GM12878 (cell line): ENCODE measurements at regions not wholly inside any gene's neighbourhood (a gene's known extent, or its start where the extent isn't known, plus 50 kb on each side); places are given as distances from the start of the nearest gene placed in this dataset.

Experiments
- ATAC-seq: fragments of 200-7000 bp; cut with Tn5 transposase; 3 replicates; pipeline ENCODE4 v1.9.1; 2020; ENCODE audit warnings: mild to moderate bottlenecking, moderate library complexity
- BruUV-seq: library from RNA; stranded (reverse); fragments of 400-500 nt; replicated peaks from 2 replicates; lab custom pipeline; 2021; lab: Mats Ljungman, UMichigan
- CTCF ChIA-PET: fragments of 300-600 bp; sonication (Branson Sonifier 250); formaldehyde crosslinking; extraction: SDS; loops from one replicate; lab custom pipeline; 2021; ENCODE audit warnings: inconsistent platforms; lab: Yijun Ruan, JAX
- POLR2A ChIA-PET: fragments of 350-600 bp; formaldehyde crosslinking; extraction: SDS; loops from one replicate; lab custom pipeline; 2021; ENCODE audit warnings: inconsistent platforms; lab: Charles Lee
- RAD21 ChIA-PET: fragments of 300-600 bp; sonication (Branson Sonifier 250); formaldehyde crosslinking; loops from one replicate; lab custom pipeline; 2023; ENCODE audit warnings: antibody characterized with exemption; ENCODE audit not compliant: unreplicated experiment; lab: Charles Lee
- SMC1A ChIA-PET: fragments of 300-600 bp; sonication (Branson Sonifier 250); formaldehyde crosslinking; loops from one replicate; lab custom pipeline; 2023; ENCODE audit not compliant: unreplicated experiment, uncharacterized antibody; lab: Charles Lee
- DNase-seq: peaks from one replicate; pipeline ENCODE4 v3.0.0-alpha.2; 2011; ENCODE audit warnings: low read depth, low spot score
- FAIRE-seq: peaks from 3 replicates; lab custom pipeline; 2011; peaks lifted over from hg19 to GRCh38; lab: Jason Lieb, UNC
- H2AFZ ChIP-seq: 2 replicates; pipeline ENCODE4 v1.6.0; 2011; ENCODE audit warnings: low read depth, low read length, control low read depth; ENCODE audit not compliant: control insufficient read depth
- H3K27ac ChIP-seq: 2 replicates; pipeline ENCODE4 v1.5.1; 2011; ENCODE audit warnings: control low read depth; ENCODE audit not compliant: control insufficient read depth, insufficient read depth
- H3K27me3 ChIP-seq, 2 experiments: replicated peaks in 1 of 2; 2 replicates each; pipeline versions ENCODE4 v1.6.0 to v1.6.1; 2011; ENCODE audit warnings: low read length in 1 of 2; ENCODE audit not compliant: control insufficient read depth in 2 of 2, insufficient read depth in 2 of 2
- H3K36me3 ChIP-seq, 2 experiments: 2 replicates each; pipeline ENCODE4 v1.5.1; 2011; ENCODE audit warnings: low read length in 1 of 2; ENCODE audit not compliant: control insufficient read depth in 2 of 2, insufficient read depth in 2 of 2
- H3K4me1 ChIP-seq: 2 replicates; pipeline ENCODE4 v1.6.1; 2011; ENCODE audit warnings: mild to moderate bottlenecking, low read length, moderate library complexity, mixed read lengths; ENCODE audit not compliant: control insufficient read depth, insufficient read depth
- H3K4me2 ChIP-seq: 2 replicates; pipeline ENCODE4 v1.6.0; 2011; ENCODE audit warnings: control low read depth; ENCODE audit not compliant: control insufficient read depth, insufficient read depth
- H3K4me3 ChIP-seq: fragments of 200-600 bp; sonication (generic); 2 replicates; pipeline ENCODE4 v1.5.1; 2016
- H3K79me2 ChIP-seq: 2 replicates; pipeline ENCODE4 v1.6.0; 2011; ENCODE audit warnings: low read length; ENCODE audit not compliant: control insufficient read depth, insufficient read depth
- H3K9ac ChIP-seq: 2 replicates; pipeline ENCODE4 v1.8.0; 2011; ENCODE audit warnings: low read length, control low read depth, mixed read lengths; ENCODE audit not compliant: control insufficient read depth, insufficient read depth
- H3K9me3 ChIP-seq: replicated peaks from 3 replicates; pipeline ENCODE4 v1.5.1; 2011; ENCODE audit warnings: mild to moderate bottlenecking, low read length; ENCODE audit not compliant: control insufficient read depth, insufficient read depth
- H4K20me1 ChIP-seq: 2 replicates; pipeline ENCODE4 v1.6.0; 2011; ENCODE audit not compliant: control insufficient read depth, insufficient read depth
- POLR2AphosphoS5 ChIP-seq: IDR thresholded peaks from 2 replicates; pipeline ENCODE4 v1.6.1; 2011; ENCODE audit warnings: mild to moderate bottlenecking, low read length, inconsistent platforms
- RAD21 ChIP-seq: IDR thresholded peaks from 2 replicates; pipeline ENCODE4 v1.6.1; 2011; ENCODE audit warnings: mild to moderate bottlenecking, low read depth, low read length, moderate library complexity; ENCODE audit not compliant: insufficient read depth
- REST ChIP-seq: IDR thresholded peaks from 2 replicates; pipeline ENCODE4 v1.6.1; 2012; ENCODE audit warnings: mild to moderate bottlenecking, low read depth, low read length
- RUNX3 ChIP-seq: IDR thresholded peaks from 2 replicates; pipeline ENCODE4 v1.6.1; 2012; ENCODE audit warnings: low read length, inconsistent platforms
- SKIL ChIP-seq: fragments of 450-650 bp; IDR thresholded peaks from 2 replicates; pipeline ENCODE4 v1.6.1; 2017; ENCODE audit warnings: mild to moderate bottlenecking, low read depth, inconsistent platforms; ENCODE audit not compliant: poor library complexity, severe bottlenecking
- SMAD1 ChIP-seq: fragments of 450-650 bp; IDR thresholded peaks from 2 replicates; pipeline ENCODE4 v1.6.1; 2018; ENCODE audit warnings: mild to moderate bottlenecking, low read depth; ENCODE audit not compliant: partially characterized antibody
- ZBED1 ChIP-seq: IDR thresholded peaks from 2 replicates; pipeline ENCODE4 v1.6.1; 2016; ENCODE audit warnings: borderline replicate concordance
- ZBTB33 ChIP-seq: fragments of 450-650 bp; IDR thresholded peaks from 2 replicates; pipeline ENCODE4 v1.6.1; 2017; ENCODE audit warnings: mild to moderate bottlenecking
- ZZZ3 ChIP-seq: IDR thresholded peaks from 2 replicates; pipeline ENCODE4 v1.6.1; 2011; ENCODE audit warnings: low read depth; ENCODE audit not compliant: control insufficient read depth, insufficient read length
- WGBS: methylation state at CpG from one replicate; pipeline ENCODE4 v1.1.6; 2016; ENCODE audit warnings: low lambda C conversion rate; ENCODE audit not compliant: insufficient replicate concordance, insufficient coverage; ENCODE audit errors: missing lambda C conversion rate; 5-methylcytosine and 5-hydroxymethylcytosine counted together
- in situ Hi-C: fragments of 300-500 bp; cut with MboI; formaldehyde crosslinking; loops from 9 replicates; pipeline ENCODE4 v1.14.3; 2018; ENCODE audit warnings: mixed read lengths
- intact Hi-C: fragments of 100-400 bp; cut with micrococcal nuclease; formaldehyde crosslinking; loops from one replicate; pipeline ENCODE4 v1.14.2; 2022; ENCODE audit not compliant: unreplicated experiment

- H3K9me3 ChIP-seq = no peaks in the 10 kb centered on the region
- ChIA-PET RAD21 (no interaction called here), POLR2A (no interaction called here), CTCF (interaction anchor here (1.1 kb wide), 1 partner anchor 11 kb away, joined by 4 read pairs; no protein-coding TSS in a partner anchor), SMC1A (interaction anchor here (1.9 kb wide), 1 partner anchor 12 kb away, joined by 6 read pairs; no protein-coding TSS in a partner anchor)
- ATAC-seq (no peak), FAIRE-seq (no peak), DNase-seq (no peak)
- WGBS = 27% methylated on average over 2 of the region's 2 CpGs
- H3K27me3 ChIP-seq = no peaks in the 10 kb centered on the region
- in situ Hi-C loops = no loop called here
- no peaks in the 10 kb centered on the region for H3K36me3 ChIP-seq
- no peak overlapping the region for H2AFZ ChIP-seq
- no peak overlapping the region for H3K4me3 ChIP-seq
- no peaks in the 10 kb centered on the region for H3K79me2 ChIP-seq
- TF ChIP-seq ZBED1 (no peak), ZZZ3 (no peak), REST (no peak), RAD21 (no peak), POLR2AphosphoS5 (no peak), ZBTB33 (no peak), RUNX3 (no peak), SMAD1 (no peak), SKIL (no peak)
- H3K4me2 ChIP-seq = no peak overlapping the region
- H3K27ac ChIP-seq = no peak overlapping the region
- BruUV-seq = no TSS peak
- intact Hi-C loops = no loop called here
- H4K20me1 ChIP-seq = no peaks in the 10 kb centered on the region
- H3K9ac ChIP-seq = no peak overlapping the region
- no peaks in the 10 kb centered on the region for H3K4me1 ChIP-seq
Observed at GRCh38 chr6:113017353-113017752, 670.2 kb downstream of the RFPL4B start.
